SK-N-DZ (cell line): ENCODE measurements at regions not wholly inside any gene's neighbourhood (a gene's known extent, or its start where the extent isn't known, plus 50 kb on each side); places are given as distances from the start of the nearest gene placed in this dataset.
"Not testable (repeated sequence)": the region's sequence is repeated elsewhere in the genome, so short reads cannot be mapped to it uniquely, and the experiment has no call there.

Experiments
- DNase-seq: peaks from one replicate; pipeline ENCODE4 v3.0.0-alpha.2; 2015; ENCODE audit warnings: low spot score

- DNase-seq: no peak
These were observed 57.6 kb downstream of the PTTG1 start for GRCh38 chr5:160479220-160479619.

- no peak for DNase-seq
These were observed 58.3 kb downstream of the PTTG1 start for GRCh38 chr5:160479926-160480325.

DNA sequence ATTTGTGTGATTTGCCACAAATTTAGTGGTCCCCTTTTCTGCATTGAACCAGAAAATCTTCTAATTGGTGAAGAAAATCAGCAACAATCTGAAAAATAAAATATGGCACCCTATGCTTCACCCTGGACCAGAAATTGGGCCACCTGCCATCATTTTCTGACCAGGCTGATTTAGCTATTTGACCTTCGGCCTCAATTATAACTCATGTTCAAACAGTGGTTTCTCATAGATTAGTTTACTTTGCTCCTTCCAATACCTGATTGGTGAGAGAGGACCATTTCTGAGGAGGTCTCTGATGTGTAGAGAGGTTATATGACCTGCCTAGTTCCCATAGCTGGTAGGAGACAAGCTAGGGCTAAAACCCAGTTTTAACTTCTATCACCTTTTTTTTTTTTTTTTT is 59.0 kb downstream of the PTTG1 start:
- DNase-seq: no peak

DNA sequence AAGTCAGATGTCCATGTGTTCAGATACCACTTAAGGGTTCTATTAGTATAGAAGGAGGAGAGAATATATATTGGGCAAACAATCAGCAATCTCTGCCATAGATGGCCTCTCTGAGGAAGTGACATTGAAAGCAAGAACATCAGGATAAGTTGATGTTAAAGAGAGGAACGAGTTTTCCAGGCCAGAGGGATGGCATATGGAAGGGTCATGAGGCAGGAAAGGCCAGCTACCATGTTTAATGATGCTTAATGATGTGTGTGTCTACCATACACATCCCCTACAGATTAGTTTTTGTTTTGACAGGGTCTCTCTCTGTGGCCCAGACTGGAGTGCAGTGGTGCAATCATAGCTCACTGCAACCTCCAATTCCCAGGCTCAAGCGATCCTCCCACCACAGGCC is 63.0 kb downstream of the PTTG1 start:
- no peak for DNase-seq

DNA sequence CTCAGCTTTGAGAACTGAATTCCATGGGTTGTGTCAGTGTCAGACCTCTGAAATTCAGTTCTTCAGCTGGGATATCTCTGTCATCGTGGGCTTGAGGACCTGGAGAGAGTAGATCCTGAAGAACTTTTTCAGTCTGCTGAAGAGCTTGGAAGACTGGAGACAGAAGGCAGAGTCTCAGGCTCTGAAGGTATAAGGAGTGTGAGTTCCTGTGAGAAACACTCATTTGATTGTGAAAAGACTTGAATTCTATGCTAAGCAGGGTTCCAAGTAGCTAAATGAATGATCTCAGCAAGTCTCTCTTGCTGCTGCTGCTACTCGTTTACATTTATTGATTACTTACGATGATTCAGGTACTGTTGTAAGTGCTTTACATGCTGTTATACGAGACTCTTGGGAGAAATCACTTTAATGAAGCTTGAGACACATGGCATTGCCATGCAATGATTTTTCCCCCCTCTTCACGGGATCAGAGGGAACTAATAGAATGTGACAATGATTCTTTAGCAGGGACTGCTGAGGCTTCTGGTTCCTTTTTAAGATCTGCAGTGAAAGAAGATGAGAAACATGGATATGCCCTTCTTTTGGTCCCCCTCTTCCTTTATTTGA is 63.8 kb downstream of the PTTG1 start:
- no peak for DNase-seq

- no peak for DNase-seq
These were observed 64.9 kb downstream of the PTTG1 start for GRCh38 chr5:160486573-160486972.

- DNase-seq: no peak
These were observed 67.0 kb downstream of the PTTG1 start for GRCh38 chr5:160488394-160489325.

- no peak for DNase-seq
These were observed 69.8 kb downstream of the PTTG1 start for GRCh38 chr5:160491438-160491837.

DNA sequence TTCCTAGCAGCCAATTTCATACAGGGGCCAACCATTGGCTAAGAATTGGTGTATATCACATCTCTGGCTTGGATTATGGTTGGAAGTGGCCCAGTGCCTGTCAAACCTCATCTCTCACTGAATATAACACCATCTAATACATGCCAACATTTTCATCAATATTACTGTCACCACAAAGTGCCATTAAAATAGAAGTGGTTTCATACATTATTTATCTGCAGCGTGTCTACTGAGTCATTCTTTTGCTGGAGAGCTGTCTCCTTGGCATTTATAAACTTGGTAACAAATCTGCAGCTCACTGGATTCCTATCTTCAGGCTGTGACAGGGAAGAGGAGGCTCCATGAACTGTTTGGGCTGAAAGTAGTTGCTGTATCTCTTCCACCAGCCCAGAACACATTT is 70.9 kb downstream of the PTTG1 start:
- no peak for DNase-seq

GRCh38 chr5:160493806-160494338 is 72.2 kb downstream of the PTTG1 start:
- DNase-seq: no peak

DNA sequence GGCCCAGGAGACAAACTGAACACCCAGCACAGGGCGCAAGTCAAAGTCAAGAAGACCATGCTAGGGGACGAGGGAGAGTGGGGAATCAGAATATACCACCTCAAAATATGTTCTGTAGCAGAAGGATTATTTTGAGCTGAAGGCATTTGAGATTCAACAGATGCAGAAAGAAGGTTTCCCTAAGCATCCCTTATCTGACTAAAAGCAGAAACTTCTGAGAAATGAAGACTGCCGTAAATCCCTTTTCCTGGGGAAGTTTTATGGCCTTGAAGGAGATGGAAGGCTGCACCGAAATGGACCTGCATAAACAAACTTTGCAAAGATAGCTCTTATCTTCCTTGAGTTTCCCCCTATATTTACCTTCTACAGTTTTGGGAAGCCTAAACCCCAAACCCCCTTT is 72.8 kb downstream of the PTTG1 start:
- no peak for DNase-seq

DNA sequence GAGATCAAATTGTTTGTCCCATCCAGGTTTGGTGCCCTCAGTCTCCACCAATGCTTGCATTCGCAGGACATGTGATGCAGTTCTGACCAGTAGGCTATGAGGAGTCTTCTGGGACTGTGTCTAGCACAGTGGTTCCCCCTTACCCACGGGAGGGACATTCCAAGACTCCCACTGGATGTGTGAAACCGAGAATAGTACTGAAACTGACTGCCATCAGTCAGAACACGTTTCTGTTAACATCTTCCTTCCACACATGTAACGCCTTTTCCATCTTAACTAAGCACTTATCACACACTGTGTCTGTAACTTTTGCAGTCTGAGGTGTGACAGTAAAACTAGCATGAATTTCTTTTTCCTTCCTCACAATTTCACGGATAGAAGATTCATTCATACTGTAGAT is 74.7 kb downstream of the PTTG1 start:
- no peak for DNase-seq

DNA sequence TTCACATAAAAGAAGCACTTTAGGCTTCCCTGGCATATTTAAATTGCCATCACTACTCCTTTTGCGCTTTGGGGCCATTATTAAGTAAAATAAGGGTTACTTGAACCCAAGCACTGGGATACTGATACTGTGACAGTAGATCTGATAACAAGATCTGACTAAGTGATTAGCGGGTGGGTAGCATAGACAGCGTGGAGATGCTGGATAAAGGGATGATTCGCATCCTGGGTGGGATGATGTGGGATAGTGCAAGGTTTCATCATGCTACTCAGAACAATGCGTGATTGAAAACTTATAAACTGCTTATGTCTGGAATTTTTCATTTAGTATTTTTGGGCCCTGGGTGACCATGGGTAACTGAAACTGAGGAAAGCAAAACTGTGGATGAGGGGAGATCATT is 75.1 kb downstream of the PTTG1 start:
- no peak for DNase-seq

DNA sequence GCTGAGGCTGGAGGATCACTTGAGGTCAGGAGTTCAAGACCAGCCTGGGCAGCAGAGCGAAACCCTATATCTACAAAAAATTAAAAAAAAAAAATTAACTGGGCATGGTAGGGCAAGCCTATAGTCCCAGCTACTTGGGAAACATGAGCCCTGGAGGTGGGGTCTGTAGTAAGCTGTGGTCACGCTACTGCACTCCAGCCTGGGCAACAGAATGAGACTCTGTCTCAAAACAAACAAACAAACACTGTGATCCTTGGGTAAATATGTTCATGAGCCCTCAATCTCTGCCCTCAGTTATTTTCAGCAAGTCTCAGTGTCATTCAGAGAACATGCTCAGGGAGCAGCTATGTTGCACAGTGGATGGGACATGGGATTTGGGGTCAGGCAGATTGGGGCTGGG is 76.2 kb downstream of the PTTG1 start:
- no peak for DNase-seq

DNA sequence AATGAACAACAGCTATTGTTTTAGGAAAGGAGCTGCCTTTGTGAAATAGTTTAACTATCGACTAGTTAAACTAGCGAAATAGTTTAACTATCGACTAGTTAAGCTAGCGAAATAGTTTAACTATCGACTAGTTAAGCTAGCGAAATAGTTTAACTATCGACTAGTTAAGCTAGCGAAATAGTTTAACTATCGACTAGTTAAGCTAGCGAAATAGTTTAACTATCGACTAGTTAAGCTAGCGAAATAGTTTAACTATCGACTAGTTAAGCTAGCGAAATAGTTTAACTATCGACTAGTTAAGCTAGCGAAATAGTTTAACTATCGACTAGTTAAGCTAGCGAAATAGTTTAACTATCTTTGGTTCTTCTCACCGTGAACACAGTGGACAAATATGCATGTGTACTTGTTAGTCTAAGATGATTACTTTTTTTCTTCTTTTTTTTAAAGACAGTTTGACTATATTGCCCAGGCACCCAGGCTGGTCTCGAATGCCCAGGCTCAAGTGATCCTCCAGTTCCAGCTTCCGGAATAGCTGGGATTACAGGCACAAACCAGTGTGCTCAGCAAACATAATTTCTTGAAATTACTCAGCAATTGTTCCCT is 76.9 kb downstream of the PTTG1 start:
- DNase-seq: not testable (repeated sequence)

DNA sequence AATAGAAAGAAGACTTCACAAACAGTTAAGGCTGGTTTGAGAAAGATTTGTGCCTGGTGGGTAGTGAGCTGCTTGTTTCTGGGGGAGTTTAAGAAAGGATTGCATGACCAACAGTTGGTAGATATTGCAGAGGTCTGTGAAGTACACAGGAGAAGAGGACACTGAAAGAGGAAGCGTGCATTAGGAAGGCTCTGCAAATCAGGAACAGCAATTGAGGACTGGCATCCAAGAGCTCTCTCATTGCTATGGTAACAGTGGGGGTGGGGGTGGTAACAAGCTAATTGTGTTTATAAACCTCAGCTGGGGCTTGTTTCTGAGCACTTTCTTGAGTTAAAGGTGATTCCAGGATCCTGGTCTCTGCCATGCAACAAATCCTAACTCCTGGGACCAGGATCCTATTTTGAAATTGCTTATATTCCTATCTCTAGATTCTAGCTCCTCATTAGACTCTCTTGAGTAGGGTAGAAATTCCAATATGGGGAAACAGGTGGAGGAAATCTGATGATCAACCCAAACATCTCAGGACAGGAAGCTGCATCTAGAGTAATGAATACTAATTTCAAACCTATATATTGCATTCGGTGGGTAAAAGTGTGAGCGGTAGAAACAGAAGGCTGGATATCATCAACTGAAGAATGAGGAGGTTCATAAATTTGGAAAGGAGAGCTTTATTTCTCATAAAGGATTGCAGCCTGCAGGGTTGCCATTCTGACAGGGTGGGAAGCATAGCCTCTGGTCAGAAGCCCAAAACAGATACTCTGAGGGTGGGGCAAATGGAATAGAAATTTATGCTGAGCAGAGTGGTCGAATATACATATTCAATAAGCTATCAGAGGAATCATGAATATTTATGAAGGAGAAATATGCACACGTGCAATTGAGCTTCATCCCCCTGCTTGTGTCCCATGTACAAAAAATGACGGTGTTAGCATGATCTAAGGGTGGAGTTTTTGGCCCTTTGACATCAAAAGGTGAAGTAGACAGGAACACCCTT is 79.4 kb downstream of the PTTG1 start:
- no peak for DNase-seq

DNA sequence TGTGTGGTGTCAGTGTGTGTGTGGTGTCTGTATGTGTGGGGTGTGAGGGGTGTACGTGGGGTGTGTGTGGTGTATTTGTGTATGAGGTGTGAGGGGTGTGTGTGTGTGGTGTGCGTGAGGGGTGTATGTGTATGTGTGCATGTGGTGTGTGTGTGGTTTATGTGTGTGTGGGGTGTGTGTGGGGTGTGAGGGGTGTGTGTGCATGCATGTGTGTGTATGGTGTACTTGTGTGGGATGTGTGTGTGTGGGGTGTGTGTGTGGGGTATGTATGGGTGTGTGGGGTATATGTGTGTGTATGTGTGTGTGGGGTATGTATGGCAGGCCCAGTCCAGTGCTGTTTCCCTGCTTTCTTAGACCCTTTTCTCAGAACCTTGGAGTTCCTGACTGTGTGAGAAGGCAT is 83.3 kb downstream of the PTTG1 start:
- DNase-seq: no peak

DNA sequence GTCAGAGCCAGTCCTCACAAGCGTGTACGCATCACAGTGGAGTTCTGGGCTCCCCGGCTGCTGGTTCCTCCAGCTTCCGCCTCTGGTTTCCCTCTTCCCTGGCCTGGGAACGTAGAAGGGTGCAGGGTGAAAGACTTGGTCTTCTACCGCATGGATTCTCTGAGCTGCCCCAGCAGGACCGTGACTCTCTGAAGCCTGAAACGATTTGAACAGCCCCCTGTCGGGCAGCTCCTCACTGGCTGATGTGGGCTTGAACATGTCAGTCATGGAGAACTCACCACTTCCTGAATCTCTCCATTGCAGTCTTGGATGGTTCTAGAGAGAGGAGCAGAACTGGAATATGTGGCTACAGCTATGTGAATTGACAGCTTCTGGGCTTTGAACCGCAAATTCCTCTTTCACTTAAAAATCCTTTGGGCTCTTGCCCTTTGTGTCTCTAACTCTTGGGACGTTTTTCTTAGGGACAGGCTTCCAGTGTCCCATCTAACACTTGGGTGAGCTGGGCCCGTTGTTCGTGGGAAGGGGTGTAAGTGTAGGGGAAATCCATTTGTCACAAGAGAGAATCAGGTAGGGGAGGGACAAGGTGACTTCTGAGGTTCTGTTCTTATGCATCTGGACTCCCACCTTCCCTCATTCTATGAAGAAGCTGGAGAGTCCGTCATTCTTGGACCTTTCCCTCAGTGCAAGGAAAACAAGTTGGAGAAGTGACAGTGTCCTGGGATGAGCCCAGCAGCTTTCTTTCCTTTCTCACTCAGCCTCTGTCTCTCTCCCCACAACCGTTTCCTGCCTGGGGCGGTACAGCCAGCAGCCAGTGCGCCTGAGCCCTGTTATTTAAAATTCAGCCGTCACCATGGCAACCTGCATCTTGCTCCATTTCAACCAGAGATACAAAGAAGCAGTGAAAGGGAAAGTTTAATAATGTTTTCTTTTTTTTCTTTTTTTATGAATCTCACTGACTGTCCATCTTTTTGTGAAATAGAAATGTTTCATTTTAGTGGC is 84.7 kb downstream of the PTTG1 start:
- no peak for DNase-seq

DNA sequence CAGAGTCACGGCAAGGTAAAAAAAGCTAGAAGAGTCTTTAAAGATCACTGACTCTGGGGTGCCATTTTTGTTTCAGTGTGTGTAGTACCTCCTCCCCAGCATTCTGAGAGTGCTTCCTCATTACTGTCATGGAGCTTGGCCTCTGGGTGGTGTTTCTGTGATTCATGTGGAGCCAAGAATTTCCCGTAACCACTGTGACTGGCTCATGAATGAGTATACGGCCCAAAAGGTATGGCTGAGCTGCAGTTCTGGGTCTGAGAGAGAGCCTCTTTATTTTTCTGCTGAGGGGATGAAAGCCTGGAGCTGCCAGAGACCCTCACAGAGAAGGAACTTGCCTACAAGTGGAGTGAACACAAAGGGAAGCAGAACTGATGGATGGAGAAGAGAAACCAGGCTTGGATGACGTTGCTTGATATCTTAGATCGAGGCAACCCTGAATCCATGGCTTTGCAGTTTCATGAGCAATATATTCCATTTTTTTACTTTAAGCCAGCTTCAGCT is 85.6 kb downstream of the PTTG1 start:
- no peak for DNase-seq
